ENCODE measurements at regions not wholly inside any gene's neighbourhood (a gene's known extent, or its start where the extent isn't known, plus 50 kb on each side); places are given as distances from the start of the nearest gene placed in this dataset.

DNA sequence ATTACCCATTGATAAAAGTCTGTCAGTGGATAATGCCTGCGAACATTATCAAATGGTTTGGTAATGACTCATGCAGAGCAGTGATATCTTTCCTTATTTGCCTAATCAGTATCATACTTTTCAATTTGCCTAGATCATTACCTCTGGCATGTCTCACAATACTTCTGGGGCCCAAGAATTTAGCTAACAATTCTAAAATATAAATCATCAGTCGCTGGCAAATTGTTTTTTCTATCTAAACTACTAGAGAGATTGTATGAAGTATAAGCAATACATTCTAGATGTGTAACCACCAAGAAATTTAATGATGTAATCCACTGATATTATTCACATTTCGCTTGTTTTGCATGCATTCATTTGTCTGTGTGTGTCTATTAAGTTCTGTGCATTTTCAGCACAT is 191.2 kb upstream of the CDH19 start:
- Histone ChIP-seq H3K27me3 (ENCODE audit: low read length) (no peaks in the 10 kb centered on the region), H3K9me2 (replicated peaks; ENCODE audit: insufficient read depth, low read length) (no peaks in the 10 kb centered on the region), H4K20me1 (ENCODE audit: low read depth, low read length) (no peaks in the 10 kb centered on the region), H3K79me2 (ENCODE audit: insufficient read depth, low read length) (no peaks in the 10 kb centered on the region), H3K27ac (ENCODE audit: low read depth, low read length) (no peak overlapping the region), H3K4me2 (ENCODE audit: low read depth, low read length, poor library complexity, severe bottlenecking) (no peak overlapping the region), H3K9me3 (ENCODE audit: insufficient read depth, low read length) (no peaks in the 10 kb centered on the region), H3F3A (ENCODE audit: insufficient read depth) (no peaks in the 10 kb centered on the region), H3K4me3 (ENCODE audit: insufficient read depth, low read length, poor library complexity, severe bottlenecking) (no peak overlapping the region), H2AFZ (ENCODE audit: low read depth, low read length, severe bottlenecking) (no peak overlapping the region), H3K9ac (ENCODE audit: low read length) (no peak overlapping the region), H3K36me3 (ENCODE audit: low read length) (no peaks in the 10 kb centered on the region)
- no peak for TF ChIP-seq EZH2phosphoT487 (conservative IDR thresholded peaks at IDR 0.05; ENCODE audit: low read length)
- TF ChIP-seq, protein P1, sequence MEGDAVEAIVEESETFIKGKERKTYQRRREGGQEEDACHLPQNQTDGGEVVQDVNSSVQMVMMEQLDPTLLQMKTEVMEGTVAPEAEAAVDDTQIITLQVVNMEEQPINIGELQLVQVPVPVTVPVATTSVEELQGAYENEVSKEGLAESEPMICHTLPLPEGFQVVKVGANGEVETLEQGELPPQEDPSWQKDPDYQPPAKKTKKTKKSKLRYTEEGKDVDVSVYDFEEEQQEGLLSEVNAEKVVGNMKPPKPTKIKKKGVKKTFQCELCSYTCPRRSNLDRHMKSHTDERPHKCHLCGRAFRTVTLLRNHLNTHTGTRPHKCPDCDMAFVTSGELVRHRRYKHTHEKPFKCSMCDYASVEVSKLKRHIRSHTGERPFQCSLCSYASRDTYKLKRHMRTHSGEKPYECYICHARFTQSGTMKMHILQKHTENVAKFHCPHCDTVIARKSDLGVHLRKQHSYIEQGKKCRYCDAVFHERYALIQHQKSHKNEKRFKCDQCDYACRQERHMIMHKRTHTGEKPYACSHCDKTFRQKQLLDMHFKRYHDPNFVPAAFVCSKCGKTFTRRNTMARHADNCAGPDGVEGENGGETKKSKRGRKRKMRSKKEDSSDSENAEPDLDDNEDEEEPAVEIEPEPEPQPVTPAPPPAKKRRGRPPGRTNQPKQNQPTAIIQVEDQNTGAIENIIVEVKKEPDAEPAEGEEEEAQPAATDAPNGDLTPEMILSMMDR (IDR thresholded peaks at IDR 0.05; ENCODE audit: insufficient read depth, low read length, poor library complexity, severe bottlenecking): no peak

DNA sequence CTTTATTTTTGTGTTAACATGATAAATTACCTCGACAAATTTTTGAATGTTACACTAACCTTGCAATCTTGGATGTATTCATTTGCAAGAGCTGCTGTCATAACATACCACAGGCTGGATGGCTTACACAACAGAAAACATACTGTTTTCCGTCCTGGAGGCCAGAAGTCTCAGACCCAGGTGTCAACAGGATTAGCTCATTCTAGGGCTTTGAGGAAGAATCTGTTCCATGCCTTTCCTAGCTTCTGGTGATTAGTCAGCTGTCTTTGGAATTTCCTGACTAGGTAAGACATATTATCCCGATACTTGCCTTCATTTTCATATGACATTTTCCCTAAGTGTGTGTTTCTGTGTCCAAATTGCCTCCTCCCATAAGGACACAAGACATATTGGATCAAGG is 188.6 kb upstream of the CDH19 start:
- H3K79me2 ChIP-seq (ENCODE audit: insufficient read depth, low read length): no peaks in the 10 kb centered on the region
- no peak overlapping the region for H2AFZ ChIP-seq (ENCODE audit: low read depth, low read length, severe bottlenecking)
- TF ChIP-seq, protein P1 (IDR thresholded peaks at IDR 0.05; ENCODE audit: insufficient read depth, low read length, poor library complexity, severe bottlenecking): no peak
- no peaks in the 10 kb centered on the region for H3K27me3 ChIP-seq (ENCODE audit: low read length)
- H3K36me3 ChIP-seq (ENCODE audit: low read length): no peaks in the 10 kb centered on the region
- no peak overlapping the region for H3K27ac ChIP-seq (ENCODE audit: low read depth, low read length)
- no peaks in the 10 kb centered on the region for H4K20me1 ChIP-seq (ENCODE audit: low read depth, low read length)
- no peak overlapping the region for H3K4me3 ChIP-seq (ENCODE audit: insufficient read depth, low read length, poor library complexity, severe bottlenecking)
- no peak overlapping the region for H3K4me2 ChIP-seq (ENCODE audit: low read depth, low read length, poor library complexity, severe bottlenecking)
- H3K9me2 ChIP-seq (replicated peaks; ENCODE audit: insufficient read depth, low read length): no peaks in the 10 kb centered on the region
- no peak overlapping the region for H3K9ac ChIP-seq (ENCODE audit: low read length)
- no peaks in the 10 kb centered on the region for H3F3A ChIP-seq (ENCODE audit: insufficient read depth)
- no peaks in the 10 kb centered on the region for H3K9me3 ChIP-seq (ENCODE audit: insufficient read depth, low read length)

DNA sequence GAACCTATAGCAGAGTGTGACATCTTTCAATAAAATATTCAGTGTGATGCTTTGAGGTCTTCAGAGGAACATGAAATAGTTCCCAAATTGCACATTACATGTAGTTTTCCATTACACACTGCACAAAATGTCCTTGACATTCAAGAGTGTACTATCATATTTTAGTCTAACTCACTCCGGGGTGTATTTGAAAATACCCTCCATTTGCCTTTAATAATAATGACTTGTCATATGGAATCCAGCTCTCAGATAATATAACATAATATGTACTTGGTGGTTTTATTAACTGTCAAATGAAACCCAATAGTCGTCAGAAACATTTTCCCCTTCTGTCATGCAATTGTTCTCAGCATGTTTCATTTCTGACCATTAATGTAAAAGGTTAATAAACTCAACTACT is 176.7 kb upstream of the CDH19 start:
- Histone ChIP-seq H3K4me2 (ENCODE audit: low read depth, low read length, poor library complexity, severe bottlenecking) (no peak overlapping the region), H2AFZ (ENCODE audit: low read depth, low read length, severe bottlenecking) (no peak overlapping the region), H3K9me2 (replicated peaks; ENCODE audit: insufficient read depth, low read length) (no peaks in the 10 kb centered on the region), H4K20me1 (ENCODE audit: low read depth, low read length) (no peaks in the 10 kb centered on the region), H3K9me3 (ENCODE audit: insufficient read depth, low read length) (no peaks in the 10 kb centered on the region), H3K27me3 (ENCODE audit: low read length) (no peaks in the 10 kb centered on the region), H3F3A (ENCODE audit: insufficient read depth) (no peaks in the 10 kb centered on the region), H3K36me3 (ENCODE audit: low read length) (no peaks in the 10 kb centered on the region), H3K9ac (ENCODE audit: low read length) (no peak overlapping the region), H3K79me2 (ENCODE audit: insufficient read depth, low read length) (no peaks in the 10 kb centered on the region), H3K27ac (ENCODE audit: low read depth, low read length) (no peak overlapping the region), H3K4me3 (ENCODE audit: insufficient read depth, low read length, poor library complexity, severe bottlenecking) (no peak overlapping the region)
- TF ChIP-seq, protein P1 (IDR thresholded peaks at IDR 0.05; ENCODE audit: insufficient read depth, low read length, poor library complexity, severe bottlenecking): no peak
- TF ChIP-seq EZH2phosphoT487 (conservative IDR thresholded peaks at IDR 0.05; ENCODE audit: low read length): no peak

DNA sequence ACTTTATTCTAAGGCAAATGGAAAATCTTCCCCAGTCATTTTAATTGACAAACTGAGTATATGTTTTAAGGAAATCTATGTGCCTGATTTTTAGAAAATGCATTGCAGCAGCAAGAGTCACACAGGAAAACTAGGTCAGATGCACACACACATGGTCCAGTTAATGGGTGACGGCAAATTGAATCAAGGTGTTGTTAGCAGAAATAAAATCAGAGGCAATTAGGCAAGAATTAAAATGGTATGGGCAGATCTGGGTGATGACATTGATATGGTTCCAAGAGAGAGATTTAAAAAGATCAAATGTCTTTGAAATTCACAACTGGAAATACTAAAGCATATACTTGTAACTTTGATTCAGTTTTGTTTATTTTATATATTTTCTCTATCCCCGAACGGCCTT is 174.2 kb upstream of the CDH19 start:
- Histone ChIP-seq H3K9me3 (ENCODE audit: insufficient read depth, low read length) (no peaks in the 10 kb centered on the region), H3K27me3 (ENCODE audit: low read length) (no peaks in the 10 kb centered on the region), H3F3A (ENCODE audit: insufficient read depth) (no peaks in the 10 kb centered on the region), H3K9ac (ENCODE audit: low read length) (no peak overlapping the region), H2AFZ (ENCODE audit: low read depth, low read length, severe bottlenecking) (no peak overlapping the region), H3K9me2 (replicated peaks; ENCODE audit: insufficient read depth, low read length) (no peaks in the 10 kb centered on the region), H3K4me3 (ENCODE audit: insufficient read depth, low read length, poor library complexity, severe bottlenecking) (no peak overlapping the region), H3K4me2 (ENCODE audit: low read depth, low read length, poor library complexity, severe bottlenecking) (no peak overlapping the region), H3K79me2 (ENCODE audit: insufficient read depth, low read length) (no peaks in the 10 kb centered on the region), H3K36me3 (ENCODE audit: low read length) (no peaks in the 10 kb centered on the region), H3K27ac (ENCODE audit: low read depth, low read length) (no peak overlapping the region), H4K20me1 (ENCODE audit: low read depth, low read length) (no peaks in the 10 kb centered on the region)
- TF ChIP-seq EZH2phosphoT487 (conservative IDR thresholded peaks at IDR 0.05; ENCODE audit: low read length): no peak
- TF ChIP-seq, protein P1 (IDR thresholded peaks at IDR 0.05; ENCODE audit: insufficient read depth, low read length, poor library complexity, severe bottlenecking): no peak

All from SU-DHL-6 (cell line).